Gastrocnemius medialis (tissue), 4 donors: ENCODE measurements at regions not wholly inside any gene's neighbourhood (a gene's known extent, or its start where the extent isn't known, plus 50 kb on each side); places are given as distances from the start of the nearest gene placed in this dataset.

Source experiments
- POLR2A ChIP-seq, 2 donors: fragments of 450-650 bp; IDR thresholded peaks; one replicate each; pipeline ENCODE4 v1.6.1; 2017; ENCODE audit warnings: antibody characterized with exemption in 2 of 2, mild to moderate bottlenecking in 2 of 2, moderate library complexity in 2 of 2
- TF ChIP-seq, protein P1 (sequence below), 5 experiments: fragments of 450-650 bp in 3 of 5; fragments of 200-600 bp in 2 of 5; sonication (generic) in 2 of 5; IDR thresholded peaks in 4 of 5; conservative IDR thresholded peaks in 1 of 5; 1 replicate in 4 of 5; 2 replicates in 1 of 5; pipeline ENCODE4 v1.5.1; 2016 to 2019; ENCODE audit warnings: antibody characterized with exemption in 5 of 5, mild to moderate bottlenecking in 3 of 5, moderate library complexity in 3 of 5

GRCh38 chrX:47723689-47724088, 64.7 kb upstream of the UXT start:
- TF ChIP-seq, protein P1, sequence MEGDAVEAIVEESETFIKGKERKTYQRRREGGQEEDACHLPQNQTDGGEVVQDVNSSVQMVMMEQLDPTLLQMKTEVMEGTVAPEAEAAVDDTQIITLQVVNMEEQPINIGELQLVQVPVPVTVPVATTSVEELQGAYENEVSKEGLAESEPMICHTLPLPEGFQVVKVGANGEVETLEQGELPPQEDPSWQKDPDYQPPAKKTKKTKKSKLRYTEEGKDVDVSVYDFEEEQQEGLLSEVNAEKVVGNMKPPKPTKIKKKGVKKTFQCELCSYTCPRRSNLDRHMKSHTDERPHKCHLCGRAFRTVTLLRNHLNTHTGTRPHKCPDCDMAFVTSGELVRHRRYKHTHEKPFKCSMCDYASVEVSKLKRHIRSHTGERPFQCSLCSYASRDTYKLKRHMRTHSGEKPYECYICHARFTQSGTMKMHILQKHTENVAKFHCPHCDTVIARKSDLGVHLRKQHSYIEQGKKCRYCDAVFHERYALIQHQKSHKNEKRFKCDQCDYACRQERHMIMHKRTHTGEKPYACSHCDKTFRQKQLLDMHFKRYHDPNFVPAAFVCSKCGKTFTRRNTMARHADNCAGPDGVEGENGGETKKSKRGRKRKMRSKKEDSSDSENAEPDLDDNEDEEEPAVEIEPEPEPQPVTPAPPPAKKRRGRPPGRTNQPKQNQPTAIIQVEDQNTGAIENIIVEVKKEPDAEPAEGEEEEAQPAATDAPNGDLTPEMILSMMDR (IDR thresholded peaks at IDR 0.05 in 4 of 5, conservative IDR thresholded peaks at IDR 0.05 in 1 of 5): no peak
- no peak for TF ChIP-seq POLR2A (IDR thresholded peaks at IDR 0.05)
